ENCODE measurements at regions not wholly inside any gene's neighbourhood (a gene's known extent, or its start where the extent isn't known, plus 50 kb on each side); places are given as distances from the start of the nearest gene placed in this dataset.

DNA sequence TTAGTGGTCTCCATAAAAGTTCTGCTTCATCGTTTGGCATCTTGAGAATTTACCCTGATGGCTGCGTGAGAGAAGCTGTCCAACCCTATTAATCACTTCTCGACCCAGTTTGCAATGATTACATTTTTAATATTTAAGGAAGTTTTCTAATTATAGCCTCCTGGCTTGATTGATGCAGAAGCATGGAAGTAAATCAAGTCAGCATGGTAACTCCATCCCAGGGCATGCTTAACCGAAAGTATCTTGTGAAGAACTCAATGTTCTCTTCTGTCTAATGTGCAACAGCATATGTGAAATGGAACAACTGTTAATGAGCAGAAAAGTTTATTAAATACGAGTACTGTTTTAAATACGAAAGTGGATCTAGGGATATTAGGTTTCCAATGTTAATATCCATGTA, 278.9 kb upstream of the CD180 start:
- TF ChIP-seq, protein P1, sequence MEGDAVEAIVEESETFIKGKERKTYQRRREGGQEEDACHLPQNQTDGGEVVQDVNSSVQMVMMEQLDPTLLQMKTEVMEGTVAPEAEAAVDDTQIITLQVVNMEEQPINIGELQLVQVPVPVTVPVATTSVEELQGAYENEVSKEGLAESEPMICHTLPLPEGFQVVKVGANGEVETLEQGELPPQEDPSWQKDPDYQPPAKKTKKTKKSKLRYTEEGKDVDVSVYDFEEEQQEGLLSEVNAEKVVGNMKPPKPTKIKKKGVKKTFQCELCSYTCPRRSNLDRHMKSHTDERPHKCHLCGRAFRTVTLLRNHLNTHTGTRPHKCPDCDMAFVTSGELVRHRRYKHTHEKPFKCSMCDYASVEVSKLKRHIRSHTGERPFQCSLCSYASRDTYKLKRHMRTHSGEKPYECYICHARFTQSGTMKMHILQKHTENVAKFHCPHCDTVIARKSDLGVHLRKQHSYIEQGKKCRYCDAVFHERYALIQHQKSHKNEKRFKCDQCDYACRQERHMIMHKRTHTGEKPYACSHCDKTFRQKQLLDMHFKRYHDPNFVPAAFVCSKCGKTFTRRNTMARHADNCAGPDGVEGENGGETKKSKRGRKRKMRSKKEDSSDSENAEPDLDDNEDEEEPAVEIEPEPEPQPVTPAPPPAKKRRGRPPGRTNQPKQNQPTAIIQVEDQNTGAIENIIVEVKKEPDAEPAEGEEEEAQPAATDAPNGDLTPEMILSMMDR (IDR thresholded peaks at IDR 0.05 in 2 of 3, conservative IDR thresholded peaks at IDR 0.05 in 1 of 3; ENCODE audit: borderline replicate concordance in 1 of 3, insufficient read depth in 1 of 3, low read depth in 2 of 3, low read length in 2 of 3), result no peak
- TF ChIP-seq POLR2A (IDR thresholded peaks at IDR 0.05; ENCODE audit: borderline replicate concordance, extremely low read depth, insufficient read depth, insufficient read length), result no peak
- TF ChIP-seq JUND (IDR thresholded peaks at IDR 0.05), result no peak
- TF ChIP-seq YY1 (IDR thresholded peaks at IDR 0.05; ENCODE audit: extremely low read depth, insufficient replicate concordance, low read depth, low read length), result no peak
- TF ChIP-seq, protein P2, sequence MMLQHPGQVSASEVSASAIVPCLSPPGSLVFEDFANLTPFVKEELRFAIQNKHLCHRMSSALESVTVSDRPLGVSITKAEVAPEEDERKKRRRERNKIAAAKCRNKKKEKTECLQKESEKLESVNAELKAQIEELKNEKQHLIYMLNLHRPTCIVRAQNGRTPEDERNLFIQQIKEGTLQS (IDR thresholded peaks at IDR 0.05), result no peak
- no peak for TF ChIP-seq ZFX (IDR thresholded peaks at IDR 0.05)
- no peak for TF ChIP-seq EZH2phosphoT487 (IDR thresholded peaks at IDR 0.05; ENCODE audit: borderline replicate concordance)
- TF ChIP-seq ELF1 (IDR thresholded peaks at IDR 0.05; ENCODE audit: borderline replicate concordance, low read depth), result no peak
- no peak for TF ChIP-seq SRF (IDR thresholded peaks at IDR 0.05; ENCODE audit: low read depth)
- TF ChIP-seq CEBPB (IDR thresholded peaks at IDR 0.05; ENCODE audit: low read depth), result no peak
- no peak for TF ChIP-seq EZH2 (IDR thresholded peaks at IDR 0.05)
